Stimulated activated naive CD8-positive, alpha-beta T cell treated with anti-CD3 and anti-CD28 coated beads, Interleukin-15, Interleukin-2, amounts not matched to agents 100 ng/mL and 50 ng/mL, for 24 hours (primary cell): ENCODE measurements at regions not wholly inside any gene's neighbourhood (a gene's known extent, or its start where the extent isn't known, plus 50 kb on each side); places are given as distances from the start of the nearest gene placed in this dataset.

Experiments used
- H3K27ac Mint-ChIP-seq: one replicate; pipeline ENCODE4 v1.8.0; 2021; ENCODE audit warnings: mild to moderate bottlenecking, mixed read lengths
- H3K27me3 Mint-ChIP-seq: one replicate; pipeline ENCODE4 v1.8.0; 2021; ENCODE audit warnings: mixed read lengths
- H3K36me3 Mint-ChIP-seq: one replicate; pipeline ENCODE4 v1.8.0; 2021; ENCODE audit warnings: low read depth, mixed read lengths
- H3K4me1 Mint-ChIP-seq: one replicate; pipeline ENCODE4 v1.8.0; 2021; ENCODE audit warnings: low read depth, mixed read lengths
- H3K4me3 Mint-ChIP-seq: one replicate; pipeline ENCODE4 v1.8.0; 2021; ENCODE audit warnings: mild to moderate bottlenecking, mixed read lengths
- H3K9me3 Mint-ChIP-seq: one replicate; pipeline ENCODE4 v1.8.0; 2021; ENCODE audit warnings: mixed read lengths

- Mint-ChIP-seq H3K36me3 (peaks cover 4% of the 10 kb centered on the region), H3K4me3 (no peak overlapping the region), H3K27me3 (peaks cover 13% of the 10 kb centered on the region), H3K4me1 (no peaks in the 10 kb centered on the region), H3K27ac (no peak overlapping the region), H3K9me3 (peaks cover 14% of the 10 kb centered on the region)
Observed at GRCh38 chr1:182003953-182004586, 57.4 kb downstream of the ZNF648 start.

GRCh38 chr1:182003025-182003725 lies 58.3 kb downstream of the ZNF648 start:
- Mint-ChIP-seq H3K27me3 (peaks cover 18% of the 10 kb centered on the region), H3K36me3 (peaks cover 4% of the 10 kb centered on the region), H3K4me1 (no peaks in the 10 kb centered on the region), H3K4me3 (no peak overlapping the region), H3K27ac (no peak overlapping the region), H3K9me3 (peaks cover 14% of the 10 kb centered on the region)

- H3K9me3 Mint-ChIP-seq, result peaks cover 14% of the 10 kb centered on the region
- H3K36me3 Mint-ChIP-seq, result peaks cover 4% of the 10 kb centered on the region
- no peak overlapping the region for H3K4me3 Mint-ChIP-seq
- H3K27me3 Mint-ChIP-seq, result peaks cover 17% of the 10 kb centered on the region
- no peak overlapping the region for H3K27ac Mint-ChIP-seq
- no peaks in the 10 kb centered on the region for H3K4me1 Mint-ChIP-seq
Observed at GRCh38 chr1:182002570-182002969, 58.9 kb downstream of the ZNF648 start.

- H3K27me3 Mint-ChIP-seq, result peaks cover 27% of the 10 kb centered on the region
Observed at GRCh38 chr1:181998858-181999257, 62.7 kb downstream of the ZNF648 start.

GRCh38 chr1:181992072-181992471 lies 69.4 kb downstream of the ZNF648 start:
- no peak overlapping the region for H3K27ac Mint-ChIP-seq
- H3K27me3 Mint-ChIP-seq, result peaks cover 9% of the 10 kb centered on the region
- H3K36me3 Mint-ChIP-seq, result no peaks in the 10 kb centered on the region
- no peaks in the 10 kb centered on the region for H3K9me3 Mint-ChIP-seq
- no peaks in the 10 kb centered on the region for H3K4me1 Mint-ChIP-seq
- no peak overlapping the region for H3K4me3 Mint-ChIP-seq

More at GRCh38 chr1:181998858-181999257, 62.7 kb downstream of the ZNF648 start:
- Mint-ChIP-seq H3K9me3 (no peaks in the 10 kb centered on the region), H3K36me3 (no peaks in the 10 kb centered on the region), H3K4me1 (no peaks in the 10 kb centered on the region), H3K4me3 (no peak overlapping the region), H3K27ac (no peak overlapping the region)

- H3K36me3 Mint-ChIP-seq, result no peaks in the 10 kb centered on the region
- no peak overlapping the region for H3K4me3 Mint-ChIP-seq
- peaks cover 5% of the 10 kb centered on the region for H3K4me1 Mint-ChIP-seq
- H3K27ac Mint-ChIP-seq, result no peak overlapping the region
- H3K27me3 Mint-ChIP-seq, result peaks cover 12% of the 10 kb centered on the region
- no peaks in the 10 kb centered on the region for H3K9me3 Mint-ChIP-seq
Observed at GRCh38 chr1:181990728-181991127, 70.8 kb downstream of the ZNF648 start.

GRCh38 chr1:181989261-181989920 lies 72.1 kb downstream of the ZNF648 start:
- Mint-ChIP-seq H3K27me3 (peaks cover 16% of the 10 kb centered on the region), H3K9me3 (no peaks in the 10 kb centered on the region), H3K27ac (no peak overlapping the region), H3K4me1 (peaks cover 5% of the 10 kb centered on the region), H3K36me3 (no peaks in the 10 kb centered on the region), H3K4me3 (no peak overlapping the region)

- Mint-ChIP-seq H3K36me3 (no peaks in the 10 kb centered on the region), H3K27ac (no peak overlapping the region), H3K4me1 (peaks cover 5% of the 10 kb centered on the region), H3K27me3 (peaks cover 16% of the 10 kb centered on the region), H3K4me3 (no peak overlapping the region), H3K9me3 (no peaks in the 10 kb centered on the region)
Observed at GRCh38 chr1:181987996-181988395, 73.5 kb downstream of the ZNF648 start.

- Mint-ChIP-seq H3K4me1 (peaks cover 5% of the 10 kb centered on the region), H3K27ac (no peak overlapping the region), H3K4me3 (no peak overlapping the region), H3K36me3 (no peaks in the 10 kb centered on the region), H3K27me3 (peaks cover 16% of the 10 kb centered on the region), H3K9me3 (no peaks in the 10 kb centered on the region)
Observed at GRCh38 chr1:181987334-181987895, 74.1 kb downstream of the ZNF648 start.

- H3K27me3 Mint-ChIP-seq, result peaks cover 16% of the 10 kb centered on the region
- no peak overlapping the region for H3K4me3 Mint-ChIP-seq
- no peaks in the 10 kb centered on the region for H3K36me3 Mint-ChIP-seq
Observed at GRCh38 chr1:181986907-181987305, 74.6 kb downstream of the ZNF648 start.

GRCh38 chr1:181985936-181986906 lies 75.3 kb downstream of the ZNF648 start:
- no peaks in the 10 kb centered on the region for H3K9me3 Mint-ChIP-seq
- H3K36me3 Mint-ChIP-seq, result no peaks in the 10 kb centered on the region
- peaks cover 5% of the 10 kb centered on the region for H3K4me1 Mint-ChIP-seq
- no peak overlapping the region for H3K27ac Mint-ChIP-seq
- no peak overlapping the region for H3K4me3 Mint-ChIP-seq
- peaks cover 16% of the 10 kb centered on the region for H3K27me3 Mint-ChIP-seq

More at GRCh38 chr1:181986907-181987305, 74.6 kb downstream of the ZNF648 start:
- Mint-ChIP-seq H3K9me3 (no peaks in the 10 kb centered on the region), H3K4me1 (peaks cover 5% of the 10 kb centered on the region), H3K27ac (no peak overlapping the region)

- H3K4me1 Mint-ChIP-seq, result peaks cover 5% of the 10 kb centered on the region
- H3K4me3 Mint-ChIP-seq, result no peak overlapping the region
- no peak overlapping the region for H3K27ac Mint-ChIP-seq
- H3K27me3 Mint-ChIP-seq, result peaks cover 16% of the 10 kb centered on the region
- no peaks in the 10 kb centered on the region for H3K36me3 Mint-ChIP-seq
- H3K9me3 Mint-ChIP-seq, result no peaks in the 10 kb centered on the region
Observed at GRCh38 chr1:181985281-181985680, 76.2 kb downstream of the ZNF648 start.

- Mint-ChIP-seq H3K27me3 (peaks cover 21% of the 10 kb centered on the region), H3K9me3 (no peaks in the 10 kb centered on the region), H3K27ac (no peak overlapping the region), H3K4me1 (peaks cover 5% of the 10 kb centered on the region), H3K4me3 (no peak overlapping the region), H3K36me3 (no peaks in the 10 kb centered on the region)
Observed at GRCh38 chr1:181984006-181984405, 77.5 kb downstream of the ZNF648 start.

- Mint-ChIP-seq H3K4me3 (no peak overlapping the region), H3K27ac (no peak overlapping the region), H3K9me3 (peaks cover 11% of the 10 kb centered on the region), H3K27me3 (peaks cover 33% of the 10 kb centered on the region), H3K4me1 (peaks cover 5% of the 10 kb centered on the region), H3K36me3 (no peaks in the 10 kb centered on the region)
Observed at GRCh38 chr1:181981821-181982220, 79.7 kb downstream of the ZNF648 start.
